Cardiac fibroblast (primary cell): ENCODE measurements at regions not wholly inside any gene's neighbourhood (a gene's known extent, or its start where the extent isn't known, plus 50 kb on each side); places are given as distances from the start of the nearest gene placed in this dataset.
"Not testable (repeated sequence)": the region's sequence is repeated elsewhere in the genome, so short reads cannot be mapped to it uniquely, and the experiment has no call there.

Experiments
- DNase-seq, 2 donors: peaks; one replicate each; pipeline versions ENCODE4 v3.0.0 to v3.0.0-alpha.2; 2010; ENCODE audit warnings: low read depth in 2 of 2
- H3K4me3 ChIP-seq, 2 donors: replicated peaks in 1 of 2; 1 replicate in 1 of 2; 2 replicates in 1 of 2; pipeline ENCODE4 v1.5.1; 2011; ENCODE audit warnings: low read depth in 2 of 2, low read length in 2 of 2, mild to moderate bottlenecking in 2 of 2, moderate library complexity in 1 of 2
- TF ChIP-seq, protein P1 (sequence below): IDR thresholded peaks from one replicate; pipeline ENCODE4 v1.5.1; 2011; ENCODE audit warnings: low read depth, mild to moderate bottlenecking, low read length, inconsistent platforms

GRCh38 chr2:16099326-16099725, 159.0 kb downstream of the MYCN start:
- TF ChIP-seq, protein P1, sequence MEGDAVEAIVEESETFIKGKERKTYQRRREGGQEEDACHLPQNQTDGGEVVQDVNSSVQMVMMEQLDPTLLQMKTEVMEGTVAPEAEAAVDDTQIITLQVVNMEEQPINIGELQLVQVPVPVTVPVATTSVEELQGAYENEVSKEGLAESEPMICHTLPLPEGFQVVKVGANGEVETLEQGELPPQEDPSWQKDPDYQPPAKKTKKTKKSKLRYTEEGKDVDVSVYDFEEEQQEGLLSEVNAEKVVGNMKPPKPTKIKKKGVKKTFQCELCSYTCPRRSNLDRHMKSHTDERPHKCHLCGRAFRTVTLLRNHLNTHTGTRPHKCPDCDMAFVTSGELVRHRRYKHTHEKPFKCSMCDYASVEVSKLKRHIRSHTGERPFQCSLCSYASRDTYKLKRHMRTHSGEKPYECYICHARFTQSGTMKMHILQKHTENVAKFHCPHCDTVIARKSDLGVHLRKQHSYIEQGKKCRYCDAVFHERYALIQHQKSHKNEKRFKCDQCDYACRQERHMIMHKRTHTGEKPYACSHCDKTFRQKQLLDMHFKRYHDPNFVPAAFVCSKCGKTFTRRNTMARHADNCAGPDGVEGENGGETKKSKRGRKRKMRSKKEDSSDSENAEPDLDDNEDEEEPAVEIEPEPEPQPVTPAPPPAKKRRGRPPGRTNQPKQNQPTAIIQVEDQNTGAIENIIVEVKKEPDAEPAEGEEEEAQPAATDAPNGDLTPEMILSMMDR, result no peak
- no peak overlapping the region for H3K4me3 ChIP-seq
- no peak for DNase-seq

- H3K4me3 ChIP-seq, result no peak overlapping the region
- no peak for DNase-seq
- TF ChIP-seq, protein P1, result no peak
These were observed 156.6 kb downstream of the MYCN start for GRCh38 chr2:16096962-16097361.

- not testable (repeated sequence) for H3K4me3 ChIP-seq, DNase-seq
These were observed 155.1 kb downstream of the MYCN start for GRCh38 chr2:16095483-16095882.

DNA sequence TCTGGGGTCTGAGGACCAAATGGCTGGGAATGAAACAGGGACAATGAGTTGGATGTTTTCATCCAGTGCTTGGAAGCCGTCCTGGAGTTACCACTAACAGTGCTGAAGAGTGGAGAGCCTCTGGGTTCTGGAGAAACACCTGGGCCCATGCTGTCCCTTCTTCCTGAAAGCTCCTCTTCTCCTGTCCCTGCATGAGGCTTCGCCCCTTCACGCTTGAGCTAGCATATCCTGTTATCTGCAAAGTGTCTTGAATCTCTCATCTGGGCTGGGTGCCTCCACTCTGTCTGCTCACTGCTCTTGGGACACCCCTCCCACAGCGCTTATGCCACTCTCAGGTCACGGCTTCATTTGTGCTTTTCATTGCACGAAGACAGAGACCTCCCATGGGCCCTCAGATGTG, 154.5 kb downstream of the MYCN start:
- H3K4me3 ChIP-seq, result no peak overlapping the region
- TF ChIP-seq, protein P1, result no peak
- DNase-seq, result no peak

- TF ChIP-seq, protein P1, result no peak
- no peak overlapping the region for H3K4me3 ChIP-seq
- DNase-seq, result no peak
These were observed 153.5 kb downstream of the MYCN start for GRCh38 chr2:16093639-16094529.

DNA sequence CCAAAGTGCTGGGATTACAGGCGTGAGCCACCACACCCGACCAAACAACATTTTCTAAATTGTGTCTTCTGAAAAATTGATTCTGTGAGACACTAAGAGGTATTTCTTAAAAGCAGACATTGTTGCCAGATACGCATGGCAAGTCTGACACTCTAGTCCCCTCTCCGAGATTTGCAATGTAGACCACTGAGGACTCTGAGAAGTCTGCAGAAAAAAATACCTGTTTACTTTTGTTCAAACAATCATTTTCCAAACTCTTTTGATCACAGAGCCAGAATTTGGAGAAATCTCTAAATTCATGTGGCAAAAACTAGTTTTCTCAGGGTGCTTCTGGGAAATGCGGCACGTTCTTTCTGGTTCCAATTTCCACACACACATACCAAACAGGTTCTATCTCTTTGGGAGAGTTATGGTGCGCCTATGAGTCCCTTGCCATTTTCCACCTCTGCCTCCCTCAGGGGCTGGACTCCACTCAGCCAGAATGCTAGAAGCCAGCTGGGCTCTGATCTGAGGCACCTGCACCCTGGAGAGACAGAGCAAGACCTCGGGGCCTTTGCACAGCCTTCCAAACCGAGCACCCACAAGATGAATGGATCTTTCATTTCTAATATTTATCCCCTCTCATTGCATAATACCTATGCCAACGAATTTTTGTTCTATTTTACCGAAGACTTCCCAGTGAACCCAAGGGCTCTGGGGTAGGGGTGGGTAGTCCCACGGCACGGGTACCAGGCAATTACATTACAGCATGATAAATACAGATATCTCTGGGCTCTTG, 152.7 kb downstream of the MYCN start:
- TF ChIP-seq, protein P1, result no peak
- no peak overlapping the region for H3K4me3 ChIP-seq
- no peak for DNase-seq
